ENCODE measurements at regions not wholly inside any gene's neighbourhood (a gene's known extent, or its start where the extent isn't known, plus 50 kb on each side); places are given as distances from the start of the nearest gene placed in this dataset.

GRCh38 chr2:180063494-180064092, 56.5 kb upstream of the CWC22 start:
- no peak for TF ChIP-seq CTCF (IDR thresholded peaks at IDR 0.05; ENCODE audit: insufficient read depth, missing control alignments)
- FAIRE-seq (no peak), DNase-seq (ENCODE audit: insufficient read length, low spot score) (no peak)

DNA sequence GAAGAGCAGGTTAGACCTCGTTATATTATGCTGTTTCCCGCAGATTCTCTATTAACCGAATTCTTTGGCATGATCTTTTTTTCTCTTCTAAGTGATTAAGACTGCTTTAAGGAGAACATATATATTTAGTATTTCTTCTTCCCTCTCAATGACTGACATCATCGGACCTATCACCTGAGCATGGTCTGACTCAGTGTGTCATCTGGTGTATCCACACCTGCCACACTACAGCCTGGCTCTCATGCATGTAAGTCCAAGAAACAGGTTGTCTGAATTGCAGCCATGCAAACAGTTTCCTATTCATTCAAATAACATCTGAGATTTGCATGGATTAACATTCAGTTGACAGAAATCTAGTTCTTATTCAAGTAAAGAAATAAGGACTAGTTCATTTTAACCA, 55.1 kb upstream of the CWC22 start:
- FAIRE-seq: no peak
- no peak for TF ChIP-seq CTCF (IDR thresholded peaks at IDR 0.05; ENCODE audit: insufficient read depth, missing control alignments)

GRCh38 chr2:180061546-180061945, 54.4 kb upstream of the CWC22 start:
- no peak for TF ChIP-seq CTCF (IDR thresholded peaks at IDR 0.05; ENCODE audit: insufficient read depth, missing control alignments)
- no peak for DNase-seq (ENCODE audit: insufficient read length, low spot score)
- no peak for FAIRE-seq

More for the DNA sequence above, 55.1 kb upstream of the CWC22 start:
- DNase-seq (ENCODE audit: insufficient read length, low spot score): no peak

DNA sequence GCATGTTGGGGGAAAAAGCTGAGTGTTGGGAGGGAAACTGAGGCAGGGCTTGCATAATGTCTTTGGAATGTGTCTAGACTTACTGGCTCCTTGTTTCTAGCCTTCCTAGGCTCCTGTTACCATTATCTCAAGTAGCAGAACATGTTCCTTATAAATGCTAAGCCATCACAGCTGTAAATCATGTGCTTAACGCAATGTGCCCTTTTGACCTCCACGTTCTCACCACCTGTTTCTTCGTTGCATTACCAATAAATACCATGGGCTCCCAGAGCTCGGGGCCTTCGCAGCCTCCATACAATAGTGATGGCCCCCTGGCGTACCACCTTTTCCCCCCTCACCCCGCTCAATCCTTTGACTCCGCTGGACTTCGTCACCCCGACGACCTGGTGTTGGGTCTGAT, 54.0 kb upstream of the CWC22 start:
- DNase-seq (ENCODE audit: insufficient read length, low spot score) (no peak), FAIRE-seq (no peak)
- no peak for TF ChIP-seq CTCF (IDR thresholded peaks at IDR 0.05; ENCODE audit: insufficient read depth, missing control alignments)

DNA sequence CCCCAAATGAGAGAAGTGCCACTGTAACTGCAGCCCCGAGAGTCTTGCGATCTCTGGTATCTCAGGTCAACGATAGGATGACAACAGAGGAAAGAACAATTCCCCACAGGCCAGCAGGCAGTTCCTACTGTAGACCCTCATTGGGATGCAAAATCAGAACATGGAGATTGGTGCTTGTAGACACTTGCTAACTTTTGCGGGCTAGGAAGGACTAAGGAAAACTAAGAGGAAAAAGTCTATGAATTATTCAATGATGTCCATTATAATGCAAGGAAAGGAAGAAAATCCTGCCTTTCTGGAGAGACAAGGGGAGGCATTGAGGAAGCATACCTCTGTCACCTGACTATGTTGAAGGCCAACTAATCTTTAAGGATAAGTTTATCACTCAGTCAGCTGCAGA, 51.9 kb upstream of the CWC22 start:
- no peak for DNase-seq (ENCODE audit: insufficient read length, low spot score)
- no peak for FAIRE-seq
- no peak for TF ChIP-seq CTCF (IDR thresholded peaks at IDR 0.05; ENCODE audit: insufficient read depth, missing control alignments)

- DNase-seq (ENCODE audit: insufficient read length, low spot score) (no peak), FAIRE-seq (no peak)
- no peak for TF ChIP-seq CTCF (IDR thresholded peaks at IDR 0.05; ENCODE audit: insufficient read depth, missing control alignments)
Measured at GRCh38 chr2:180057706-180058412, 50.8 kb upstream of the CWC22 start.

Measured in D721Med (cell line).